ENCODE measurements at regions not wholly inside any gene's neighbourhood (a gene's known extent, or its start where the extent isn't known, plus 50 kb on each side); places are given as distances from the start of the nearest gene placed in this dataset.

DNA sequence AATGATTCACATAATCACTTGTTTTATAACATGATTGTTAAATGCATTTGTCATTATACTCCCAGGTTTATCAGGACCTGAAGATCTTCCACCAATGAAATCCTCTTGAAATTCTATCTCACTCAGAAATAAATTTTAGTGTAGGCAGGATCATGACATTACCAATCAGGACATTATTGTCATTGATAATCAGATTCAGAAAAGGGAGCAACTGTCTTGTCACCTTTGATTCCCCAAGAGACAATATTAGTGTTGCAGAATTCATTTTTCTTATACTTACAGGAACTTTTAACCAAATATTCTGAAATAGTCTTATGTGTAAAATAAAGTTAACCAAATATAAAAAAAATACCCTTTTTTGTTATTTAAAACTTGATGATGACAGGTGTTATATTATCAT is 1892.5 kb upstream of the ADGRL3 start:
- no peak overlapping the region for H3K27ac ChIP-seq (ENCODE audit: low read depth)
- H3K36me3 Mint-ChIP-seq (ENCODE audit: low read depth): no peaks in the 10 kb centered on the region
- no peak overlapping the region for H3K27ac Mint-ChIP-seq
- TF ChIP-seq, protein P1, sequence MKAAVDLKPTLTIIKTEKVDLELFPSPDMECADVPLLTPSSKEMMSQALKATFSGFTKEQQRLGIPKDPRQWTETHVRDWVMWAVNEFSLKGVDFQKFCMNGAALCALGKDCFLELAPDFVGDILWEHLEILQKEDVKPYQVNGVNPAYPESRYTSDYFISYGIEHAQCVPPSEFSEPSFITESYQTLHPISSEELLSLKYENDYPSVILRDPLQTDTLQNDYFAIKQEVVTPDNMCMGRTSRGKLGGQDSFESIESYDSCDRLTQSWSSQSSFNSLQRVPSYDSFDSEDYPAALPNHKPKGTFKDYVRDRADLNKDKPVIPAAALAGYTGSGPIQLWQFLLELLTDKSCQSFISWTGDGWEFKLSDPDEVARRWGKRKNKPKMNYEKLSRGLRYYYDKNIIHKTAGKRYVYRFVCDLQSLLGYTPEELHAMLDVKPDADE (IDR thresholded peaks at IDR 0.05): no peak
- TF ChIP-seq, protein P2, sequence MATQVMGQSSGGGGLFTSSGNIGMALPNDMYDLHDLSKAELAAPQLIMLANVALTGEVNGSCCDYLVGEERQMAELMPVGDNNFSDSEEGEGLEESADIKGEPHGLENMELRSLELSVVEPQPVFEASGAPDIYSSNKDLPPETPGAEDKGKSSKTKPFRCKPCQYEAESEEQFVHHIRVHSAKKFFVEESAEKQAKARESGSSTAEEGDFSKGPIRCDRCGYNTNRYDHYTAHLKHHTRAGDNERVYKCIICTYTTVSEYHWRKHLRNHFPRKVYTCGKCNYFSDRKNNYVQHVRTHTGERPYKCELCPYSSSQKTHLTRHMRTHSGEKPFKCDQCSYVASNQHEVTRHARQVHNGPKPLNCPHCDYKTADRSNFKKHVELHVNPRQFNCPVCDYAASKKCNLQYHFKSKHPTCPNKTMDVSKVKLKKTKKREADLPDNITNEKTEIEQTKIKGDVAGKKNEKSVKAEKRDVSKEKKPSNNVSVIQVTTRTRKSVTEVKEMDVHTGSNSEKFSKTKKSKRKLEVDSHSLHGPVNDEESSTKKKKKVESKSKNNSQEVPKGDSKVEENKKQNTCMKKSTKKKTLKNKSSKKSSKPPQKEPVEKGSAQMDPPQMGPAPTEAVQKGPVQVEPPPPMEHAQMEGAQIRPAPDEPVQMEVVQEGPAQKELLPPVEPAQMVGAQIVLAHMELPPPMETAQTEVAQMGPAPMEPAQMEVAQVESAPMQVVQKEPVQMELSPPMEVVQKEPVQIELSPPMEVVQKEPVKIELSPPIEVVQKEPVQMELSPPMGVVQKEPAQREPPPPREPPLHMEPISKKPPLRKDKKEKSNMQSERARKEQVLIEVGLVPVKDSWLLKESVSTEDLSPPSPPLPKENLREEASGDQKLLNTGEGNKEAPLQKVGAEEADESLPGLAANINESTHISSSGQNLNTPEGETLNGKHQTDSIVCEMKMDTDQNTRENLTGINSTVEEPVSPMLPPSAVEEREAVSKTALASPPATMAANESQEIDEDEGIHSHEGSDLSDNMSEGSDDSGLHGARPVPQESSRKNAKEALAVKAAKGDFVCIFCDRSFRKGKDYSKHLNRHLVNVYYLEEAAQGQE (IDR thresholded peaks at IDR 0.05; ENCODE audit: unreplicated experiment): no peak
- TF ChIP-seq EZH2phosphoT487 (IDR thresholded peaks at IDR 0.05; ENCODE audit: unreplicated experiment) (no peak), STAT1 (IDR thresholded peaks at IDR 0.05; ENCODE audit: unreplicated experiment) (no peak), JUNB (IDR thresholded peaks at IDR 0.05; ENCODE audit: unreplicated experiment) (no peak), ZNF331 (CRISPR knock-in tag; IDR thresholded peaks at IDR 0.05; ENCODE audit: low read depth) (no peak), EZH2 (IDR thresholded peaks at IDR 0.05; ENCODE audit: low read depth, unreplicated experiment) (no peak), POLR2AphosphoS5 (IDR thresholded peaks at IDR 0.05; ENCODE audit: low read depth) (no peak), NANOG (IDR thresholded peaks at IDR 0.05; ENCODE audit: borderline replicate concordance) (no peak), CREB1 (CRISPR knock-in tag; IDR thresholded peaks at IDR 0.05; ENCODE audit: low read depth) (no peak), ZNF114 (CRISPR knock-in tag; IDR thresholded peaks at IDR 0.05) (no peak)
- TF ChIP-seq, protein P3, sequence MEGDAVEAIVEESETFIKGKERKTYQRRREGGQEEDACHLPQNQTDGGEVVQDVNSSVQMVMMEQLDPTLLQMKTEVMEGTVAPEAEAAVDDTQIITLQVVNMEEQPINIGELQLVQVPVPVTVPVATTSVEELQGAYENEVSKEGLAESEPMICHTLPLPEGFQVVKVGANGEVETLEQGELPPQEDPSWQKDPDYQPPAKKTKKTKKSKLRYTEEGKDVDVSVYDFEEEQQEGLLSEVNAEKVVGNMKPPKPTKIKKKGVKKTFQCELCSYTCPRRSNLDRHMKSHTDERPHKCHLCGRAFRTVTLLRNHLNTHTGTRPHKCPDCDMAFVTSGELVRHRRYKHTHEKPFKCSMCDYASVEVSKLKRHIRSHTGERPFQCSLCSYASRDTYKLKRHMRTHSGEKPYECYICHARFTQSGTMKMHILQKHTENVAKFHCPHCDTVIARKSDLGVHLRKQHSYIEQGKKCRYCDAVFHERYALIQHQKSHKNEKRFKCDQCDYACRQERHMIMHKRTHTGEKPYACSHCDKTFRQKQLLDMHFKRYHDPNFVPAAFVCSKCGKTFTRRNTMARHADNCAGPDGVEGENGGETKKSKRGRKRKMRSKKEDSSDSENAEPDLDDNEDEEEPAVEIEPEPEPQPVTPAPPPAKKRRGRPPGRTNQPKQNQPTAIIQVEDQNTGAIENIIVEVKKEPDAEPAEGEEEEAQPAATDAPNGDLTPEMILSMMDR (conservative IDR thresholded peaks at IDR 0.05; ENCODE audit: low read depth in 2 of 2): no peak
- TF ChIP-seq, protein P4, sequence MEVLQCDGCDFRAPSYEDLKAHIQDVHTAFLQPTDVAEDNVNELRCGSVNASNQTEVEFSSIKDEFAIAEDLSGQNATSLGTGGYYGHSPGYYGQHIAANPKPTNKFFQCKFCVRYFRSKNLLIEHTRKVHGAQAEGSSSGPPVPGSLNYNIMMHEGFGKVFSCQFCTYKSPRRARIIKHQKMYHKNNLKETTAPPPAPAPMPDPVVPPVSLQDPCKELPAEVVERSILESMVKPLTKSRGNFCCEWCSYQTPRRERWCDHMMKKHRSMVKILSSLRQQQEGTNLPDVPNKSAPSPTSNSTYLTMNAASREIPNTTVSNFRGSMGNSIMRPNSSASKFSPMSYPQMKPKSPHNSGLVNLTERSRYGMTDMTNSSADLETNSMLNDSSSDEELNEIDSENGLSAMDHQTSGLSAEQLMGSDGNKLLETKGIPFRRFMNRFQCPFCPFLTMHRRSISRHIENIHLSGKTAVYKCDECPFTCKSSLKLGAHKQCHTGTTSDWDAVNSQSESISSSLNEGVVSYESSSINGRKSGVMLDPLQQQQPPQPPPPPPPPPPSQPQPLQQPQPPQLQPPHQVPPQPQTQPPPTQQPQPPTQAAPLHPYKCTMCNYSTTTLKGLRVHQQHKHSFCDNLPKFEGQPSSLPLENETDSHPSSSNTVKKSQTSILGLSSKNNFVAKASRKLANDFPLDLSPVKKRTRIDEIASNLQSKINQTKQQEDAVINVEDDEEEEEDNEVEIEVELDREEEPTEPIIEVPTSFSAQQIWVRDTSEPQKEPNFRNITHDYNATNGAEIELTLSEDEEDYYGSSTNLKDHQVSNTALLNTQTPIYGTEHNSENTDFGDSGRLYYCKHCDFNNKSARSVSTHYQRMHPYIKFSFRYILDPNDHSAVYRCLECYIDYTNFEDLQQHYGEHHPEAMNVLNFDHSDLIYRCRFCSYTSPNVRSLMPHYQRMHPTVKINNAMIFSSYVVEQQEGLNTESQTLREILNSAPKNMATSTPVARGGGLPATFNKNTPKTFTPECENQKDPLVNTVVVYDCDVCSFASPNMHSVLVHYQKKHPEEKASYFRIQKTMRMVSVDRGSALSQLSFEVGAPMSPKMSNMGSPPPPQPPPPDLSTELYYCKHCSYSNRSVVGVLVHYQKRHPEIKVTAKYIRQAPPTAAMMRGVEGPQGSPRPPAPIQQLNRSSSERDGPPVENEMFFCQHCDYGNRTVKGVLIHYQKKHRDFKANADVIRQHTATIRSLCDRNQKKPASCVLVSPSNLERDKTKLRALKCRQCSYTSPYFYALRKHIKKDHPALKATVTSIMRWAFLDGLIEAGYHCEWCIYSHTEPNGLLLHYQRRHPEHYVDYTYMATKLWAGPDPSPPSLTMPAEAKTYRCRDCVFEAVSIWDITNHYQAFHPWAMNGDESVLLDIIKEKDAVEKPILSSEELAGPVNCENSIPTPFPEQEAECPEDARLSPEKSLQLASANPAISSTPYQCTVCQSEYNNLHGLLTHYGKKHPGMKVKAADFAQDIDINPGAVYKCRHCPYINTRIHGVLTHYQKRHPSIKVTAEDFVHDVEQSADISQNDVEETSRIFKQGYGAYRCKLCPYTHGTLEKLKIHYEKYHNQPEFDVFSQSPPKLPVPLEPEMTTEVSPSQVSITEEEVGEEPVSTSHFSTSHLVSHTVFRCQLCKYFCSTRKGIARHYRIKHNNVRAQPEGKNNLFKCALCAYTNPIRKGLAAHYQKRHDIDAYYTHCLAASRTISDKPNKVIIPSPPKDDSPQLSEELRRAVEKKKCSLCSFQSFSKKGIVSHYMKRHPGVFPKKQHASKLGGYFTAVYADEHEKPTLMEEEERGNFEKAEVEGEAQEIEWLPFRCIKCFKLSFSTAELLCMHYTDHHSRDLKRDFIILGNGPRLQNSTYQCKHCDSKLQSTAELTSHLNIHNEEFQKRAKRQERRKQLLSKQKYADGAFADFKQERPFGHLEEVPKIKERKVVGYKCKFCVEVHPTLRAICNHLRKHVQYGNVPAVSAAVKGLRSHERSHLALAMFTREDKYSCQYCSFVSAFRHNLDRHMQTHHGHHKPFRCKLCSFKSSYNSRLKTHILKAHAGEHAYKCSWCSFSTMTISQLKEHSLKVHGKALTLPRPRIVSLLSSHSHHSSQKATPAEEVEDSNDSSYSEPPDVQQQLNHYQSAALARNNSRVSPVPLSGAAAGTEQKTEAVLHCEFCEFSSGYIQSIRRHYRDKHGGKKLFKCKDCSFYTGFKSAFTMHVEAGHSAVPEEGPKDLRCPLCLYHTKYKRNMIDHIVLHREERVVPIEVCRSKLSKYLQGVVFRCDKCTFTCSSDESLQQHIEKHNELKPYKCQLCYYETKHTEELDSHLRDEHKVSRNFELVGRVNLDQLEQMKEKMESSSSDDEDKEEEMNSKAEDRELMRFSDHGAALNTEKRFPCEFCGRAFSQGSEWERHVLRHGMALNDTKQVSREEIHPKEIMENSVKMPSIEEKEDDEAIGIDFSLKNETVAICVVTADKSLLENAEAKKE (CRISPR knock-in tag; IDR thresholded peaks at IDR 0.05): no peak
- no peak overlapping the region for H3K4me3 ChIP-seq
- H3K4me3 Mint-ChIP-seq: no peak overlapping the region
- no peaks in the 10 kb centered on the region for H3K9me2 ChIP-seq (ENCODE audit: insufficient read depth)
- no peak overlapping the region for H3K4me2 ChIP-seq
- no peaks in the 10 kb centered on the region for H3K36me3 ChIP-seq (ENCODE audit: insufficient read depth)
- no peaks in the 10 kb centered on the region for H3F3A ChIP-seq (replicated peaks; ENCODE audit: low read depth)
- peaks cover 6% of the 10 kb centered on the region; the same call in 2 of the 3 replicates for H3K4me1 Mint-ChIP-seq
- H3K79me2 ChIP-seq (replicated peaks; ENCODE audit: insufficient read depth): no peaks in the 10 kb centered on the region
- ATAC-seq (no peak), DNase-seq (ENCODE audit: low spot score) (no peak)
- H4K20me1 ChIP-seq (replicated peaks; ENCODE audit: insufficient read depth): no peaks in the 10 kb centered on the region
- H2AFZ ChIP-seq: no peak overlapping the region
- no peaks in the 10 kb centered on the region for H3K27me3 ChIP-seq (ENCODE audit: insufficient read depth)
- H3K27me3 Mint-ChIP-seq (ENCODE audit: insufficient read depth, low read depth, poor library complexity): no peaks in the 10 kb centered on the region
- no peaks in the 10 kb centered on the region for H3K4me1 ChIP-seq (ENCODE audit: insufficient read depth)
- no peaks in the 10 kb centered on the region for H3K9me3 Mint-ChIP-seq
